ENCODE measurements at regions not wholly inside any gene's neighbourhood (a gene's known extent, or its start where the extent isn't known, plus 50 kb on each side); places are given as distances from the start of the nearest gene placed in this dataset.

- Histone ChIP-seq H3K27ac (no peak overlapping the region), H3K4me1 (ENCODE audit: insufficient read depth) (no peaks in the 10 kb centered on the region), H3K9me3 (no peaks in the 10 kb centered on the region), H3K36me3 (no peaks in the 10 kb centered on the region), H3K4me3 (no peak overlapping the region), H3K27me3 (no peaks in the 10 kb centered on the region)
- intact Hi-C loops (cut with DNase I): no loop called here
- TF ChIP-seq, protein P1, sequence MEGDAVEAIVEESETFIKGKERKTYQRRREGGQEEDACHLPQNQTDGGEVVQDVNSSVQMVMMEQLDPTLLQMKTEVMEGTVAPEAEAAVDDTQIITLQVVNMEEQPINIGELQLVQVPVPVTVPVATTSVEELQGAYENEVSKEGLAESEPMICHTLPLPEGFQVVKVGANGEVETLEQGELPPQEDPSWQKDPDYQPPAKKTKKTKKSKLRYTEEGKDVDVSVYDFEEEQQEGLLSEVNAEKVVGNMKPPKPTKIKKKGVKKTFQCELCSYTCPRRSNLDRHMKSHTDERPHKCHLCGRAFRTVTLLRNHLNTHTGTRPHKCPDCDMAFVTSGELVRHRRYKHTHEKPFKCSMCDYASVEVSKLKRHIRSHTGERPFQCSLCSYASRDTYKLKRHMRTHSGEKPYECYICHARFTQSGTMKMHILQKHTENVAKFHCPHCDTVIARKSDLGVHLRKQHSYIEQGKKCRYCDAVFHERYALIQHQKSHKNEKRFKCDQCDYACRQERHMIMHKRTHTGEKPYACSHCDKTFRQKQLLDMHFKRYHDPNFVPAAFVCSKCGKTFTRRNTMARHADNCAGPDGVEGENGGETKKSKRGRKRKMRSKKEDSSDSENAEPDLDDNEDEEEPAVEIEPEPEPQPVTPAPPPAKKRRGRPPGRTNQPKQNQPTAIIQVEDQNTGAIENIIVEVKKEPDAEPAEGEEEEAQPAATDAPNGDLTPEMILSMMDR (IDR thresholded peaks at IDR 0.05): no peak
- TF ChIP-seq POLR2A (IDR thresholded peaks at IDR 0.05) (no peak), EP300 (IDR thresholded peaks at IDR 0.05) (no peak)
- DNase-seq: no peak
- 5 to 8% (median 7%) methylated on average over 2 of the region's 2 CpGs for WGBS, 3 donors
These were observed 334.2 kb upstream of the CAMK1G start for GRCh38 chr1:209249280-209249670.

DNA sequence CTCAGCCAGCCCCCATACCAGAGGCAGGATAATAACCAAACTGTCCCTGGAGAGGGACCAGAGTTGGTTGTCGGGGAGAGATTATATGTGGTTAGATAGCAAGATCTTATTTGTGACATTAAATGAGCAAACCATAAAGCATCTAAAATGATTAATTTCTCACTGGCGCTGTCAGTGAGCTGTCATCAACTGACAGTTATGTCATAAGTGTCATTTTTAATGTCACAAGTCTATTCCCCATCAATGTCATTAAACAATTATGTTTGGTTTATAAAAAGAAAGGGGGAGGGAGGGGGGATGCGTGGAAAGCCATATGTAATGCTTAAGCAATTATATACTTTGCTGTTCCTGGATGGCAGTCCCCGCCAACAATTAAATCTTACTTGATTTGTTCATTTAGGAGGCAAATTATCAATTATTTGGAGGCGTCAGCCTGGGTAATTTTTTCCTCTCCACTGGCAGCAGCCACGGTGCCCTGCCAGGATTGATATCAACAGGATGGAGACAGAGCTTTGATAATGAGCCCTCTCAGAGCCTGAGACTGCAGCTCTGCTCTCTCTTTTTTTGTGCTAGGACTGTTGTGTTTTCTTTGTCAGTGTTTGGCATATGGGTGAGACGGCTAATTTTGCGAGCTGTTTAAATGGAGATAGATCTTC lies 333.6 kb upstream of the CAMK1G start:
- H3K9me3 ChIP-seq: no peaks in the 10 kb centered on the region
- WGBS, 3 donors: 36 to 54% (median 43%) methylated on average over 8 of the region's 8 CpGs
- TF ChIP-seq, protein P1 (IDR thresholded peaks at IDR 0.05): no peak
- TF ChIP-seq POLR2A (IDR thresholded peaks at IDR 0.05) (no peak), EP300 (IDR thresholded peaks at IDR 0.05) (no peak)
- H3K27ac ChIP-seq: no peak overlapping the region
- H3K27me3 ChIP-seq: no peaks in the 10 kb centered on the region
- no peak for DNase-seq
- intact Hi-C loops (cut with DNase I): no loop called here
- H3K36me3 ChIP-seq: no peaks in the 10 kb centered on the region
- no peak overlapping the region for H3K4me3 ChIP-seq
- H3K4me1 ChIP-seq (ENCODE audit: insufficient read depth): no peaks in the 10 kb centered on the region

GRCh38 chr1:209250861-209251636 lies 332.5 kb upstream of the CAMK1G start:
- Histone ChIP-seq H3K9me3 (no peaks in the 10 kb centered on the region), H3K4me3 (no peak overlapping the region), H3K27me3 (no peaks in the 10 kb centered on the region), H3K27ac (no peak overlapping the region), H3K36me3 (no peaks in the 10 kb centered on the region), H3K4me1 (ENCODE audit: insufficient read depth) (no peaks in the 10 kb centered on the region)
- DNase-seq: no peak
- 77 to 92% (median 90%) methylated on average over 4 of the region's 4 CpGs for WGBS, 3 donors
- intact Hi-C loops (cut with DNase I): no loop called here
- TF ChIP-seq POLR2A (IDR thresholded peaks at IDR 0.05) (no peak), EP300 (IDR thresholded peaks at IDR 0.05) (no peak)
- TF ChIP-seq, protein P1 (IDR thresholded peaks at IDR 0.05): no peak

DNA sequence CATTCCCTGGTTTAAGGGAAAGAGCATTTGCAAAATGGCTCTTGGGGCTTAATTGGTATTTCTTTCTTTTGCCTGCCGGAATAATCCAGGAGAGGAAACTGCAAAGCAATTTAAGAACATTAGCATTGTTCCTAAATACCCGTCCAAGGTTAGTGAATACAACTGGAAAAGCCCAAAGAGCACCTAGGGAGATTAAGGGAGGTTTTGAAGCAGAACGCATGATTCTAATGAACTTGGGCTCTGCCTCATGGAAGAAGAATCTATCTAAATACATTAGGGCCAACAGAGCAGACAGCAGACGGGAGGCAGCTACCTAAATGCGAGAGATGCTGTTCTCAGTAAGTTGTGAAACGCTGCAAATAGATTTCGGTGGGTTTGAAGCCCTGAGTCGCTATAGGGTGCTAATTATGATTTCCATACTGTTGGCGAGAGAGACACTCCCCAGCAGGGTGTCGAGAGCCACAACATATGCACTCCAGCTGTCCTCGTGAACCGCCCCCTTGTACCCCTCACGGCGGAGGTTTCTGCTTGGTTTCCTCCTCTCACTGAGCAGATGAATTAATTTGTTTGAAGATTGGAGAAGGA lies 326.7 kb upstream of the CAMK1G start:
- Histone ChIP-seq H3K27me3 (no peaks in the 10 kb centered on the region), H3K4me1 (ENCODE audit: insufficient read depth) (no peaks in the 10 kb centered on the region), H3K9me3 (no peaks in the 10 kb centered on the region), H3K4me3 (no peak overlapping the region), H3K27ac (no peak overlapping the region), H3K36me3 (no peaks in the 10 kb centered on the region)
- whole genome bisulfite sequencing, 3 donors: 67 to 71% (median 69%) methylated on average over 14 of the region's 14 CpGs
- DNase-seq: no peak
- TF ChIP-seq, protein P1 (IDR thresholded peaks at IDR 0.05): no peak
- TF ChIP-seq EP300 (IDR thresholded peaks at IDR 0.05): no peak
- no peak for TF ChIP-seq POLR2A (IDR thresholded peaks at IDR 0.05)
- intact Hi-C loops (cut with DNase I): no loop called here
